Stimulated activated CD4-positive, alpha-beta T cell treated with anti-CD3 and anti-CD28 coated beads, Interleukin-12 subunit alpha, Interleukin-12 subunit beta, amount 100 ng/mL, for 24 hours (primary cell): ENCODE measurements at regions not wholly inside any gene's neighbourhood (a gene's known extent, or its start where the extent isn't known, plus 50 kb on each side); places are given as distances from the start of the nearest gene placed in this dataset.

ENCODE experiments used
- DNase-seq, 2 experiments: peaks; one replicate each; pipeline ENCODE4 v3.0.0-alpha.2; 2020; ENCODE audit warnings: low read depth in 2 of 2

- no peak for DNase-seq
These were observed 97.6 kb upstream of the SLC38A2 start for GRCh38 chr12:46470036-46470627.

DNA sequence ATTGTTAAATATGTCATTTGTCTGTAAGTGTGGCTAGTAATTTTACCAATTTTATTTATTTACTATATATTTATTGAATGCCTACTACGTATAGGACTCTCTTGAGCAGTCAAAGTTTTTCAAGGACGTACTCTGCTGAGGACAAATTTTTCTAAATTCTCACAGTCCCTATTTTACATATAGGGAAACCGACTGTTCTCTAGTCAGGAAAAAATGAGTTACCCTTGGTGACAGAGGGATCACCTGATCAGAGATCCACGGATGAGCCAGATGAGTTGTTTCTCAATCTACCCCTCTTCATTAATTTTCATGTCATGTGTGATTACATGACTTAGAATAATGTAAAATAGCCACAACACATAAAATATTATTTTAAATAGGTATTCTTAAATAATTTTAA is 96.2 kb upstream of the SLC38A2 start:
- no peak for DNase-seq

GRCh38 chr12:46468160-46468559 is 95.6 kb upstream of the SLC38A2 start:
- DNase-seq: no peak

DNA sequence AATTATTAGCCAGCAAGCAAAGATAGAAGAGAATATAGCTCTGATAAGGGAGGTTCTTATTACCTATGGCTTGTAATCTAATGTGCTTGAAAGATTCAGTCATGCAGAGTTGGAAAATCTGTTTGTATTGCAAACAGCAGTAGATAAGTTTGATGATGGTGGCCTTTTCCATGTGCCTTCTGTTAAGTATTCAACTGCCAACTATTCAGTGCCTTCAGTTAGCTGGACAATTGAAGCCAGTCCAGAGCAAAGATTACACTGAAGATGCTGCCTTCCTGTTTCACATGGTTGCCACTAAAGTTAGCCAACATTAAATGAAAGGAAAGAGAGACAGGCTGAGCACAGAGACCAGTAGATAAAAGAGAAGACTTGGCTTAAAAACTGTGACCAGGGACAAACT is 92.7 kb upstream of the SLC38A2 start:
- no peak for DNase-seq

DNA sequence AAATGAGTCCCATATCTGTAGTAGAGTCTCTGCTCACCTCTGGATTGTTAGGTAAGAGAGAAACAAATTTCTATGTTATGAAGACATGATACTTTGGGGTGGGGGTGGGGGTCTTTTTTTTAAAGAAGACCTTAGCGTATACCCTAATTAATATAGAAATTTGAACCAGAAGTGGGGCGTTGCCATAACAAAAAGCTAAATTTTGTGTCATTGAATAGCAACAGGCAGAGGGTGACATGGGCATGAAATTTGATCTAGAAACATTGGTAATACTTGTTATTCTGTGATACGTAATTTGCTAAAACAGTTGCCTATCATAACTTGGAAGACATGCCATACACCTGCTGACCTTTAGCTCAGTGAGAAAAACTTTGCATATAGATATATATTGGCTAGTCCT is 92.3 kb upstream of the SLC38A2 start:
- no peak for DNase-seq

DNA sequence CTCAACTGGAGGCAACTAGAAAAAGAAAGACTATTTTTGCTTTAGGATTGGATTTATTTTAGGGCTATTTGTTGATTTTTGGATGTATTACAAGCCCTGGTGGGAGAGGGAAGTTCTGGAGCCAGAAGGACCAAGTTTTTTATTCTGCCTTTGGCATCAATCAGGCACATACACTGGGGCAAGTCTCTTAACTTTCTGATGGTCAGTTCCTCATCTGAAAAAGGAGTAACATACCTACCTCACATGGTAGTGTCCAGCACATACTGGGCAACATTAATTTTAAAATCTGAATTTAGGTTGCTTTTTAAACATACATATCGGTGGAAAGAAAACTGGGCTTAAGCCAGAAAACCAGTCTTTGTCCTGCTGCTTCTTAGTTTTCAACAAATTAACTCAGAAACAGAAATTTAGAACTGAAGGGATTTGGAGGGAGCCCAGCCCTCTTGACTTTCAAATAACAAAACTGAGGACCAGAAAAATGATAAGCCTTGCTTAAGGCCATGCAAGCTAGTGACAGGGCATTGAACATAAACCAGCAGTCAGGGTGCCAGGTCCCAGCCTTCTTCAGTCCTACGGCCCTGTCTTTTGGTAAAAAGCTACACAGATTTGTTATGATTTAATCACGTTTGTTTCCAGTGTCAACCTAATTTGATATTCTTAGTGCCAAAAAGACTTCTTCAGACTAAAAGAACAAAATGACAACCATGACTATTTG is 90.2 kb upstream of the SLC38A2 start:
- DNase-seq: no peak

DNA sequence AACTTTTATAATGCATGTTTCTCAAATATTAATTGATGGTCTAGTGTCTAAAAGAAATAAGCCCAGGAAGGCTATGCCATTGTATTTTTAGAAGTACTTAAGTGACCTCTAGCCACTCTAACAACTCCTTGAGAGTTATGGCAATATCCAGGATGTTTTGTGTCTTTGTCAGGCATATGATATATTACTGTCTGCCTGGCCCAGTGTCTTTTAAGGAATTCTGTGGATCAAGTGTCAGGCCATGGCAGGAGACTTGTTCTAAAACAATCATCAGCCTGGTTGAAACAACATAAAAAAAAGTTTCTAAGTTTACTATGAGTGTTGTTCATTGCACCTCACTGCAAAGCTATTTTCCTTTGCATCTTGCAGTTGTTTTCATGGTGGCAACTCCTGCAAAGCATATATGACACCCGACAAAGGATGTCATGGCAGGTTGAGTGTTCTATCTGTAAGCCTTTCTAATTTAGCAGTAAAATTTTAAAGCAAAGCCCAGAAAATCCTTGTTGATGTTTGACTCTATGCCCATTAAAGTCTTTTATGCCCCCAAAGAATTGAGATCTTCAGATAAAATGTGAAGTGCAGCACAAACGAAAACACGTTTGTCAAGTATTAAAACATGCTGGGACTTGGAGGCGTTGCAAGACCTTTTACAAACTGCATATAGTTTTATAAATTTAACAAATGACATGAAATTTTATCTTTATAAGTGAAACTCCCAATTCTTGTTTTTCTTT is 89.5 kb upstream of the SLC38A2 start:
- DNase-seq: no peak

DNA sequence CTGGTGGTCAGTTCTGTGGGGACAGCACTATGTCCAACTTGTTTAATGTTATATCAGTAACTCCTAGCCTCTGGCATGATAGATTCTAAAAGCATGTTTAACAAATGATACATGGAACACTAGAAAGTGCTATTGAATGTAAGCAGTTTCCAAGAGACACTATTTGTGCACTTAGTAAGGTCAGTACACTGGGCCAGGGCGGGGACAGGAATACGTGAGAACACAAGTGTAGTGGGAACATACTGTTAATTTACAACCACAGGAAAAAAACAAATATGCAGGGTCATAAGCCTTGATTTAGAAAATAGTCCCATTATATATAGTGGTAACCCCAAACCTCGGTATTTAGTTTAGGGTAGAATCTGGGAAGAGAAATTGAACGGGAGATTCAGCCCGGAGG is 88.9 kb upstream of the SLC38A2 start:
- DNase-seq: no peak

- no peak for DNase-seq
These were observed 88.2 kb upstream of the SLC38A2 start for GRCh38 chr12:46460682-46461210.

- no peak for DNase-seq
These were observed 87.4 kb upstream of the SLC38A2 start for GRCh38 chr12:46459861-46460545.

GRCh38 chr12:46459111-46459510 is 86.5 kb upstream of the SLC38A2 start:
- DNase-seq: peak in 1 of 2 experiments; percentile 15

DNA sequence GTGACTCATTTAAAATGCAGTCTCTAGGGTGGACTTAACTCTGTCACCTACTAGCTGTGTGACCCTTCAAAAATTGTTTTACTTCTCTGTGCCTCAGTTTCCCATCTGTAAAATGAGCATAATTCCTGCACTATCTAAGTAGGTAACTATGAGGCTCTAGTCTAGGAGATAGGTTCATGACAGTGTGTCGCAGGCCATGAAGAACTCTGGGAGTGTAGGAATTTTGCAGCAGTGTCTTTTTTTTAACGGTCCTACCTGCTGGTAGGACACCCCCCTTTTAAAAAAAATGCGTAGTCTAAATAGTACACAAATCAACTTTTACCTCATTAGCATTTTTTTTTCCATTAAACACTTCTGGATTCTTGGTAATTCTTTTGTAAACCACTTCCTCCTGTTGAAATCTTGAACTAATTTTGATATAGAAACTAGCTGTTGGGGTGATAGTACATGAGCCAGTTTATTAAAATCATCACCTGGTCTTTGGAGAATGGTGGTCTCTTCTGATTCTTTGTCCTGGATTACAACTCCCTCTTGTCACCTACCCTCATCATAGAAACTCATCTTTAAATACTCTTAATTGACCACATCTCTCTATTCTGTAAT is 86.0 kb upstream of the SLC38A2 start:
- no peak for DNase-seq

DNA sequence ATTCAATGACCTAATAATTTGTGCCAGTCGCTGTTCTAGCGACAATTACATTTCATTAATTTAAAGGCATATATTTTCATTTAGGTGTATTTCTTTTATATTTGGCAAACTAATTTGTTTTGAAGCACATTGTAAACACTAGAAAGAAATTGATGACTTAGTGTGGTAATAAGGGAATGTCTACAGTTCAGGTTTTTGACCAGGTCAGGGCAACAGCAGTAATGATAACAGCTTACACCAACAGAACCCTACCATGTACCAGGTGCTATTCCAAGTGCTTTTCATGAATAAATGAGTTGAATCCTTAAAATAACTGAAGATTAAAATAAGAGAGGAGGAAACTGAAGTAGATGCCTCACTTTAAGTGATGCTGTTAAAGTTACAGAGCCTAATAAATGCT is 85.4 kb upstream of the SLC38A2 start:
- no peak for DNase-seq

DNA sequence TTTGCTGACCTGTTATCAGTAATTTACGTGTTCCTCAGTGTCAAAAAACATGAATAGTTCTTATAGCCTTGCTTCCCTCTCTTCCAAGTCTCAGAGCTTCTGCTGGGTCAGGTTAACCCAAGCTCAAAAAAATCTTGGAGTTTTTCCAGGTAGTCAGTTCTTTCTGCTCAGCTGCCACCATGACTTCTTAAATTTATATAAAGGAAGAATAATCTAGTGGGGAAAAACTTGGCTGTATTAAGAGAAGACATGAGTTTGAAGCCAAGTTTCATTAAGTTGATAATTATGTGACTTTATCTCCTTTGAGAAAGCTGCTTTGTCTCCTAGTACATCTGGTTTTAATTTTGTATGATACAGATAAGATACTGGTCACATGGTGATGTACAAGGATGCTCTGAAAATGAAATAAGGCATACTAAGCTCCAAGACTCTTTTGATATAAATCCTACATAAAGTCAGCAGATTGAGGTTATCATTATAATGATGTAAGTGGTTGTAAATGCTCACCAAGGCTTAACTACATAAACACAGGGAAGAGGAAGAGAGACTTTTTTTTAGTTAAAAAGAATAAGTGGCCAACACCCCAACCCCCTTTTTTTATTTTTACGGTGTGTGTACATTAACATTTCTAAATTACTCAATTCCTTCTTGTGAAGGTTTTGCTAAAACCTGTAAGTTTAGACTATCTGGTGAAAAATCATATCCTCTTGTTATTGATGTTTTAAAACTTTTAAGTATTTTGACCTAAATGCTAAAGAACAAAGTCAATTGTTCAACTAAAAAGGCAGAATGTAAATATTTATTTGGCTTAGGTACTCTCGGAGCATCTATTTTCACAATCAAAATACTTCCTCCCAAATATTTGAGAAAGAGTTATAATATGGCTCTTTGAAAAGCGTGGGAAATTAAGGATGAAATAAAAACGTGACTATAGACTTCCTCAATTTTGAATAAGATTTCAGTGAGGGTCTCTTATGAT is 84.1 kb upstream of the SLC38A2 start:
- DNase-seq: no peak

- DNase-seq: no peak
These were observed 83.2 kb upstream of the SLC38A2 start for GRCh38 chr12:46455648-46456352.

DNA sequence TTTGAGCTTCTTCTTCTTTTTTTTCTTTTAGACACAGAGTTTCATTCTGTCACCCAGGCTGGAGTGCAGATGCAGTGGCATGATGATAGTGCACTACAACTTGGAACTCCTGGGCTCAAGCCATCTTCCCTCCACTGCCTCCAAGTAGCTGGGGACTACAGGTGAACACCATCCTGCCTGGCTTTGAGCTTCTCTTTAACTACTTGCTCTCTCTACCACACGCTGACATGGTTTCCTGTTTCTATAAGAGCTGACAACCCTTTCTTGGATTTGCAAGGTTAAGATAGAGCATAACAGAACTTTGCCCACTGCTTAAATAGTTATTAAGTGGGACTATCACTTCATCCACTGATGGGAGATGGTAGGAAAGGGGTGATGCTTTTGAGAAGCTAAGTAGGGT is 82.4 kb upstream of the SLC38A2 start:
- DNase-seq: no peak

- DNase-seq: no peak
These were observed 80.9 kb upstream of the SLC38A2 start for GRCh38 chr12:46453428-46453827.

GRCh38 chr12:46452776-46453175 is 80.2 kb upstream of the SLC38A2 start:
- DNase-seq: no peak

DNA sequence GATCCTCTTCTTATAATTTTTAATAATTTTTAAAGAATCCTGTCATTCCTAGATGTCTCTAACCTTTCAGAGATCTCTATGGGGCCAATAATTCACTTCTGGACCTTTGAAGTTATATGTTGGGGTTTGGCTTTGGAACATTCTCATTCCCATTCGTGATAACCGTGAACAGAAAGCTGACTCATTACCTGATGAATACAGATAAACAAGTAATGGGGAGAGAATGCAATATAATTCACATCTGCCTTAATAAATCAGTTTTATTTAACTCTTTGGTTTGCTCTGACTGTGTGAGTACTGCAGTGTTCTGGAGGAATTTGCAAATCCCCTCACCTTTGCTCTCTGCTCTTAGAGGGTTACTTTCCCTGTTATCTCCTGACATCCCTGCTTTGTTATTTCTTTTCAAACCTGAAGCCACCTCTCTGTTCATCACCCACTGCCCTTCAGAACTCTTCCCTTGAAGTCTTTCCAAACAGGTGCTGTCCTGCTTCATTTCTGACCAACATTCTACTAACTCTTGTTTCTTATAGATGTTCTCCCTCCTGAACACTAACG is 79.6 kb upstream of the SLC38A2 start:
- no peak for DNase-seq
